Testis (tissue), 2 donors: ENCODE measurements at regions not wholly inside any gene's neighbourhood (a gene's known extent, or its start where the extent isn't known, plus 50 kb on each side); places are given as distances from the start of the nearest gene placed in this dataset.

Source experiments
- CTCF ChIP-seq, 3 experiments: fragments of 450-650 bp in 2 of 3; fragments of 200-600 bp in 1 of 3; sonication (generic) in 1 of 3; IDR thresholded peaks; one replicate each; pipeline ENCODE4 v1.5.1; 2016 to 2019; ENCODE audit warnings: antibody characterized with exemption in 3 of 3, mild to moderate bottlenecking in 2 of 3, moderate library complexity in 1 of 3
- POLR2A ChIP-seq: fragments of 450-650 bp; IDR thresholded peaks from one replicate; pipeline ENCODE4 v1.6.1; 2017; ENCODE audit warnings: antibody characterized with exemption, mild to moderate bottlenecking, moderate library complexity

GRCh38 chr10:33025039-33025438 is 67.0 kb upstream of the ITGB1 start:
- TF ChIP-seq CTCF (IDR thresholded peaks at IDR 0.05): no peak
- no peak for TF ChIP-seq POLR2A
